ENCODE measurements at regions not wholly inside any gene's neighbourhood (a gene's known extent, or its start where the extent isn't known, plus 50 kb on each side); places are given as distances from the start of the nearest gene placed in this dataset.

DNA sequence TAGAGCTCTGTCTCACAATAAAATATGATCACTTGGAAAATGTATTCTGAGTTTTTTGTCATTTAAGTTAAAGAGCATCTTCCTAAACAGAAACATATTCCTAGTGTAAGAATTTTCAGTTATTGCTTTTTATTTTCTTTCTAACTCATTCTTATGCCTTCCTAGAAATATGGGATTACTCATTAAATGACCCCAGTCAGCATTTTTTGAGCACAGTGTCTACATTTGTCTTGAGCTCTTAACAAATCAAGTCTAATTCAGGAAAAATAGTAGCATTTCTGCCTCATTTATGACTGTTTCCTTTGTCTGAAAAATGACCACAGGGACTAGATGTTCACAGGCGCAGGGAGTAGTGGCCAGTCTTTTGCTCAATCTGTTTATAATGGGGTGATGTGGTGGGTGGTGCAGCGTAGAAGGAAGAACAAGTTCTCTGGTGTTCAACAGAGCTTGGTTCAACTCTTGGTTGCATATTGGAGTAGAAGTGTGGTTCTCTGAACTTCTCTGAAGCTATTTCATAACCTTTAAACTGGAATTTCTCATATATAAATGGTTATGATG, 267.1 kb downstream of the CYRIA start:
- TF ChIP-seq, protein P1, sequence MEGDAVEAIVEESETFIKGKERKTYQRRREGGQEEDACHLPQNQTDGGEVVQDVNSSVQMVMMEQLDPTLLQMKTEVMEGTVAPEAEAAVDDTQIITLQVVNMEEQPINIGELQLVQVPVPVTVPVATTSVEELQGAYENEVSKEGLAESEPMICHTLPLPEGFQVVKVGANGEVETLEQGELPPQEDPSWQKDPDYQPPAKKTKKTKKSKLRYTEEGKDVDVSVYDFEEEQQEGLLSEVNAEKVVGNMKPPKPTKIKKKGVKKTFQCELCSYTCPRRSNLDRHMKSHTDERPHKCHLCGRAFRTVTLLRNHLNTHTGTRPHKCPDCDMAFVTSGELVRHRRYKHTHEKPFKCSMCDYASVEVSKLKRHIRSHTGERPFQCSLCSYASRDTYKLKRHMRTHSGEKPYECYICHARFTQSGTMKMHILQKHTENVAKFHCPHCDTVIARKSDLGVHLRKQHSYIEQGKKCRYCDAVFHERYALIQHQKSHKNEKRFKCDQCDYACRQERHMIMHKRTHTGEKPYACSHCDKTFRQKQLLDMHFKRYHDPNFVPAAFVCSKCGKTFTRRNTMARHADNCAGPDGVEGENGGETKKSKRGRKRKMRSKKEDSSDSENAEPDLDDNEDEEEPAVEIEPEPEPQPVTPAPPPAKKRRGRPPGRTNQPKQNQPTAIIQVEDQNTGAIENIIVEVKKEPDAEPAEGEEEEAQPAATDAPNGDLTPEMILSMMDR (IDR thresholded peaks at IDR 0.05) = no peak
- no peak for TF ChIP-seq POLR2A (IDR thresholded peaks at IDR 0.05)
